A549 (cell line): ENCODE measurements at regions not wholly inside any gene's neighbourhood (a gene's known extent, or its start where the extent isn't known, plus 50 kb on each side); places are given as distances from the start of the nearest gene placed in this dataset.

Experiments
- ATAC-seq, 2 experiments: fragments of 200-7000 bp in 1 of 2; fragments of >200 bp in 1 of 2; cut with Nextera tagmentation in 1 of 2; cut with Tn5 transposase in 1 of 2; 3 replicates each; pipeline versions ENCODE4 v1.8.0 to v1.9.1; 2018 to 2020; ENCODE audit warnings: mild to moderate bottlenecking in 1 of 2, moderate library complexity in 1 of 2
- CTCF ChIA-PET: fragments of 300-600 bp; sonication (Branson Sonifier 250); formaldehyde crosslinking; extraction: SDS; loops from one replicate; lab custom pipeline; 2021; ENCODE audit warnings: antibody characterized with exemption, inconsistent platforms; lab: Yijun Ruan, JAX
- POLR2A ChIA-PET: fragments of 350-600 bp; formaldehyde crosslinking; extraction: SDS; loops from one replicate; lab custom pipeline; 2021; ENCODE audit warnings: antibody characterized with exemption, inconsistent platforms; lab: Yijun Ruan, JAX
- DNase-seq, 2 experiments: peaks; one replicate each; pipeline versions ENCODE4 v3.0.0 to v3.0.0-alpha.2; 2011 to 2016; ENCODE audit warnings: low read depth in 1 of 2, low spot score in 1 of 2
- FAIRE-seq: peaks from 2 replicates; lab custom pipeline; 2011; peaks lifted over from hg19 to GRCh38; lab: Jason Lieb, UNC
- H3K27ac ChIP-seq, 2 experiments: fragments of >200 bp; sonication (Bioruptor Twin); formaldehyde crosslinking; 3 replicates each; pipeline ENCODE4 v1.5.1; 2016 to 2017
- H3K4me1 ChIP-seq: fragments of >200 bp; sonication (Bioruptor Twin); formaldehyde crosslinking; 3 replicates; pipeline ENCODE4 v1.6.1; 2016
- H3K4me2 ChIP-seq: fragments of >200 bp; sonication (Bioruptor Twin); formaldehyde crosslinking; 3 replicates; pipeline ENCODE4 v1.6.1; 2016
- H3K4me3 ChIP-seq: fragments of >200 bp; sonication (Bioruptor Twin); formaldehyde crosslinking; 3 replicates; pipeline ENCODE4 v1.5.1; 2016
- H3K9me3 ChIP-seq: fragments of >200 bp; sonication (Bioruptor Twin); formaldehyde crosslinking; 3 replicates; pipeline ENCODE4 v1.6.1; 2016
- ATOH8 ChIP-seq: fragments of 250-450 bp; sonication (Bioruptor Pico); IDR thresholded peaks from 2 replicates; pipeline ENCODE4 v1.5.0; 2020; ENCODE audit warnings: low read depth, mild to moderate bottlenecking, moderate library complexity
- BHLHE40 ChIP-seq: IDR thresholded peaks from 2 replicates; pipeline ENCODE4 v1.6.1; 2012; ENCODE audit warnings: low read depth, low read length, inconsistent platforms
- CHD2 ChIP-seq: fragments of 150-350 bp; IDR thresholded peaks from 2 replicates; pipeline ENCODE4 v1.6.1; 2014; ENCODE audit warnings: low read length; ENCODE audit not compliant: partially characterized antibody
- CTCF ChIP-seq: fragments of >200 bp; sonication (Bioruptor Twin); formaldehyde crosslinking; IDR thresholded peaks from 3 replicates; pipeline ENCODE4 v1.5.1; 2016
- ELK1 ChIP-seq: fragments of 150-350 bp; IDR thresholded peaks from 2 replicates; pipeline ENCODE4 v1.6.1; 2014; ENCODE audit warnings: low read depth, mild to moderate bottlenecking, low read length
- EP300 ChIP-seq, 2 experiments: fragments of >200 bp; sonication (Bioruptor Twin); formaldehyde crosslinking; IDR thresholded peaks; 2 replicates in 1 of 2; 3 replicates in 1 of 2; pipeline ENCODE4 v1.6.1; 2016 to 2017
- HEYL ChIP-seq: fragments of 250-450 bp; sonication (Bioruptor Pico); IDR thresholded peaks from 2 replicates; pipeline ENCODE4 v1.8.0; 2021; ENCODE audit warnings: mild to moderate bottlenecking, moderate library complexity
- HMGXB4 ChIP-seq: fragments of 250-450 bp; sonication (Bioruptor Pico); IDR thresholded peaks from 2 replicates; pipeline ENCODE4 v1.5.0; 2021; ENCODE audit warnings: mild to moderate bottlenecking, moderate library complexity, borderline replicate concordance
- HOXB5 ChIP-seq: fragments of 250-450 bp; sonication (Bioruptor Pico); IDR thresholded peaks from 2 replicates; pipeline ENCODE4 v1.5.0; 2020; ENCODE audit warnings: mild to moderate bottlenecking, moderate library complexity
- NPAS2 ChIP-seq: fragments of 250-450 bp; sonication (Bioruptor Pico); IDR thresholded peaks from 2 replicates; pipeline ENCODE4 v1.8.0; 2022; ENCODE audit warnings: mild to moderate bottlenecking, moderate library complexity, borderline replicate concordance
- RAD21 ChIP-seq, 2 experiments: fragments of >200 bp in 1 of 2; sonication (Bioruptor Twin) in 1 of 2; formaldehyde crosslinking in 1 of 2; IDR thresholded peaks in 1 of 2; conservative IDR thresholded peaks in 1 of 2; 2 replicates in 1 of 2; 3 replicates in 1 of 2; pipeline ENCODE4 v1.6.1; 2012 to 2018; ENCODE audit warnings: inconsistent platforms in 1 of 2
- RCOR1 ChIP-seq: fragments of 150-350 bp; IDR thresholded peaks from 2 replicates; pipeline ENCODE4 v1.6.1; 2014; ENCODE audit warnings: antibody characterized with exemption, low read length, low read depth
- RFX5 ChIP-seq: fragments of 450-650 bp; IDR thresholded peaks from 2 replicates; pipeline ENCODE4 v1.7.1; 2014; ENCODE audit warnings: antibody characterized with exemption, mild to moderate bottlenecking, moderate library complexity
- SMC3 ChIP-seq: fragments of >200 bp; sonication (Bioruptor Twin); formaldehyde crosslinking; IDR thresholded peaks from 3 replicates; pipeline ENCODE4 v1.6.1; 2018; ENCODE audit warnings: inconsistent platforms
- TFCP2L1 ChIP-seq: fragments of 250-450 bp; sonication (Bioruptor Pico); IDR thresholded peaks from 2 replicates; pipeline ENCODE4 v1.5.0; 2021; ENCODE audit warnings: mild to moderate bottlenecking
- ZFP36 ChIP-seq: fragments of 450-650 bp; IDR thresholded peaks from 2 replicates; pipeline ENCODE4 v1.6.1; 2014; ENCODE audit warnings: borderline replicate concordance; ENCODE audit not compliant: partially characterized antibody
- ZNF302 ChIP-seq: fragments of 250-450 bp; sonication (Bioruptor Pico); IDR thresholded peaks from 2 replicates; pipeline ENCODE4 v1.9.0; 2021; ENCODE audit warnings: inconsistent platforms, mild to moderate bottlenecking, moderate library complexity
- WGBS: methylation state at CpG from one replicate; pipeline ENCODE4 v1.1.6; 2017; ENCODE audit errors: missing lambda C conversion rate; 5-methylcytosine and 5-hydroxymethylcytosine counted together

- FAIRE-seq (no peak), DNase-seq (no peak), ATAC-seq (no peak)
- ChIA-PET POLR2A (no interaction called here), CTCF (interaction anchor here (1.2 kb wide), 1 partner anchor 10 kb away, joined by 3 read pairs; no protein-coding TSS in a partner anchor)
- H3K4me1 ChIP-seq, result no peaks in the 10 kb centered on the region
- H3K4me2 ChIP-seq, result no peak overlapping the region
- no peak overlapping the region for H3K27ac ChIP-seq
- H3K9me3 ChIP-seq, result no peaks in the 10 kb centered on the region
- TF ChIP-seq EP300 (IDR thresholded peaks at IDR 0.05) (no peak), BHLHE40 (no peak)
- WGBS, result 82% methylated on average over 19 of the region's 19 CpGs
- no peak overlapping the region for H3K4me3 ChIP-seq
These were observed 656.3 kb downstream of the XIRP2 start for GRCh38 chr2:167544602-167545001.

- no peaks in the 10 kb centered on the region for H3K4me1 ChIP-seq
- H3K9me3 ChIP-seq, result no peaks in the 10 kb centered on the region
- 63% methylated on average over 4 of the region's 4 CpGs for WGBS
- no peak overlapping the region for H3K27ac ChIP-seq
- DNase-seq (no peak), ATAC-seq (no peak), FAIRE-seq (no peak)
- no peak overlapping the region for H3K4me3 ChIP-seq
- ChIA-PET CTCF (interaction anchor here (1.2 kb wide), 1 partner anchor 11 kb away, joined by 3 read pairs; no protein-coding TSS in a partner anchor), POLR2A (no interaction called here)
- TF ChIP-seq CTCF, result no peak
- no peak for TF ChIP-seq ZNF302 (CRISPR knock-in tag)
- no peak for TF ChIP-seq RAD21 (conservative IDR thresholded peaks at IDR 0.05 in 1 of 2, IDR thresholded peaks at IDR 0.05 in 1 of 2)
- H3K4me2 ChIP-seq, result no peak overlapping the region
These were observed 655.4 kb downstream of the XIRP2 start for GRCh38 chr2:167543721-167544120.

GRCh38 chr2:167537743-167538142, 649.5 kb downstream of the XIRP2 start:
- POLR2A ChIA-PET, result no interaction called here
- no peak overlapping the region for H3K27ac ChIP-seq
- no peak for FAIRE-seq
- WGBS, result 59% methylated on average over 4 of the region's 4 CpGs
- ATAC-seq, result no peak
- no peak for DNase-seq
- no peaks in the 10 kb centered on the region for H3K9me3 ChIP-seq
- CTCF ChIA-PET, result no interaction called here
- H3K4me2 ChIP-seq, result no peak overlapping the region
- no peak for TF ChIP-seq ZFP36
- TF ChIP-seq RCOR1, result no peak
- TF ChIP-seq NPAS2 (CRISPR knock-in tag), result no peak
- no peak for TF ChIP-seq TFCP2L1
- TF ChIP-seq HOXB5 (CRISPR knock-in tag), result no peak
- no peak for TF ChIP-seq ATOH8
- TF ChIP-seq ZNF302 (CRISPR knock-in tag), result no peak
- no peak for TF ChIP-seq CHD2
- no peak for TF ChIP-seq RFX5
- TF ChIP-seq EP300 (IDR thresholded peaks at IDR 0.05), result no peak
- no peak for TF ChIP-seq SMC3
- TF ChIP-seq HMGXB4, result no peak
- TF ChIP-seq ELK1, result no peak
- TF ChIP-seq HEYL (CRISPR knock-in tag), result no peak
- H3K4me3 ChIP-seq, result no peak overlapping the region
- no peaks in the 10 kb centered on the region for H3K4me1 ChIP-seq
